ENCODE measurements at regions not wholly inside any gene's neighbourhood (a gene's known extent, or its start where the extent isn't known, plus 50 kb on each side); places are given as distances from the start of the nearest gene placed in this dataset.

DNA sequence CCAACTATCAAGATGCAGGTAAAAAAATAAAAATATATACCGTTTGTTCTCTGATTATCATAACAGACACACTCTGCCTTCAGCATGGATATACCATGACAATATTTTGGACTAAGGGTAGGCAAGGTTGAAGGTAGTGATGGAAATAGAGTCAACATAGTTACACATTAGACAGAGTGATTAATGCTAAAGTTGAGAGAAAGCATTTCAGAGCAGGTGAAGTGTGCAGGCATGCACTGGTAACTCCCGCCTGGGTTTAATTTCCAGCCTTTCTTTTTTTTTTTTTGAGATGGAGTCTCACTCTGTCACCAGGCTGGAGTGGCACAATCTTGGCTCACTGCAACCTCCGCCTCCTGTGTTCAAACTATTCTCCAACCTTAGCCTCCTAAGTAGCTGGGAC is 458.5 kb downstream of the TLR4 start (continued):
- TF ChIP-seq, protein P1, sequence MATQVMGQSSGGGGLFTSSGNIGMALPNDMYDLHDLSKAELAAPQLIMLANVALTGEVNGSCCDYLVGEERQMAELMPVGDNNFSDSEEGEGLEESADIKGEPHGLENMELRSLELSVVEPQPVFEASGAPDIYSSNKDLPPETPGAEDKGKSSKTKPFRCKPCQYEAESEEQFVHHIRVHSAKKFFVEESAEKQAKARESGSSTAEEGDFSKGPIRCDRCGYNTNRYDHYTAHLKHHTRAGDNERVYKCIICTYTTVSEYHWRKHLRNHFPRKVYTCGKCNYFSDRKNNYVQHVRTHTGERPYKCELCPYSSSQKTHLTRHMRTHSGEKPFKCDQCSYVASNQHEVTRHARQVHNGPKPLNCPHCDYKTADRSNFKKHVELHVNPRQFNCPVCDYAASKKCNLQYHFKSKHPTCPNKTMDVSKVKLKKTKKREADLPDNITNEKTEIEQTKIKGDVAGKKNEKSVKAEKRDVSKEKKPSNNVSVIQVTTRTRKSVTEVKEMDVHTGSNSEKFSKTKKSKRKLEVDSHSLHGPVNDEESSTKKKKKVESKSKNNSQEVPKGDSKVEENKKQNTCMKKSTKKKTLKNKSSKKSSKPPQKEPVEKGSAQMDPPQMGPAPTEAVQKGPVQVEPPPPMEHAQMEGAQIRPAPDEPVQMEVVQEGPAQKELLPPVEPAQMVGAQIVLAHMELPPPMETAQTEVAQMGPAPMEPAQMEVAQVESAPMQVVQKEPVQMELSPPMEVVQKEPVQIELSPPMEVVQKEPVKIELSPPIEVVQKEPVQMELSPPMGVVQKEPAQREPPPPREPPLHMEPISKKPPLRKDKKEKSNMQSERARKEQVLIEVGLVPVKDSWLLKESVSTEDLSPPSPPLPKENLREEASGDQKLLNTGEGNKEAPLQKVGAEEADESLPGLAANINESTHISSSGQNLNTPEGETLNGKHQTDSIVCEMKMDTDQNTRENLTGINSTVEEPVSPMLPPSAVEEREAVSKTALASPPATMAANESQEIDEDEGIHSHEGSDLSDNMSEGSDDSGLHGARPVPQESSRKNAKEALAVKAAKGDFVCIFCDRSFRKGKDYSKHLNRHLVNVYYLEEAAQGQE (IDR thresholded peaks at IDR 0.05; ENCODE audit: low read depth, low read length): no peak
- TF ChIP-seq STAT3 (IDR thresholded peaks at IDR 0.05; ENCODE audit: low read depth, low read length) (no peak), ATF7 (IDR thresholded peaks at IDR 0.05; ENCODE audit: low read depth) (no peak), TCF12 (IDR thresholded peaks at IDR 0.05; ENCODE audit: low read depth, low read length) (no peak)

DNA sequence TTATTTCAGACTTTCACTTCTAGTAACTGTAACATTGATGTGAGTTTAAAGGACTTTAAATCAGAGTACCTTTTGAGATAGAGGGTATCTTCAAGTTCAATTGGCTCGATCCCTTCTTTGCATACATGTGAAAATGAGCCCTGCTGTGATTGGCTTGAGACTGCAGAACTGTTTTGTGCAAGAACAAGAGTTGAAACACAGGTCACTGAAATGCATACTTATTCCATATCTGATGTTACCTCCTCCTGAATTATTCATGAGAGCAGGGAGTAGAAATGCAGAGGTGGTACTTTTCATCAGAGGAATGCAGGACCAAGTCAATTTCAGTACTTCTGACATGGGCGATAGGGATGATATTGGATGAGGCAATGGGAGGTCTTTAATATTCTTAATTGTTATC is 459.5 kb downstream of the TLR4 start:
- Histone ChIP-seq H3K4me2 (ENCODE audit: control insufficient read depth, insufficient read depth) (no peak overlapping the region), H3K4me1 (ENCODE audit: control insufficient read depth, insufficient read depth, low read length) (no peaks in the 10 kb centered on the region), H3K4me3 (no peak overlapping the region), H3K9ac (ENCODE audit: control insufficient read depth, insufficient read depth, low read length) (no peak overlapping the region), H3K27me3 (replicated peaks in 1 of 2; ENCODE audit: control insufficient read depth in 2 of 2, insufficient read depth in 2 of 2, low read length in 1 of 2) (no peaks in the 10 kb centered on the region), H2AFZ (ENCODE audit: control insufficient read depth, low read depth, low read length) (no peak overlapping the region), H3K36me3 (ENCODE audit: control insufficient read depth in 2 of 2, insufficient read depth in 2 of 2, low read length in 1 of 2) (no peaks in the 10 kb centered on the region), H3K79me2 (ENCODE audit: control insufficient read depth, insufficient read depth, low read length) (no peaks in the 10 kb centered on the region), H3K9me3 (replicated peaks; ENCODE audit: control insufficient read depth, insufficient read depth, low read length) (no peaks in the 10 kb centered on the region), H3K27ac (ENCODE audit: control insufficient read depth, insufficient read depth) (no peak overlapping the region), H4K20me1 (ENCODE audit: control insufficient read depth, insufficient read depth) (no peaks in the 10 kb centered on the region)
- RAD21 ChIA-PET (ENCODE audit: unreplicated experiment): no interaction called here
- in situ Hi-C loops (cut with MboI): no loop called here
- CTCF ChIA-PET: no interaction called here
- BruUV-seq (replicated peaks): no TSS peak
- POLR2A ChIA-PET: no interaction called here
- DNase-seq (ENCODE audit: low read depth, low spot score) (no peak), FAIRE-seq (no peak), ATAC-seq (no peak)
- SMC1A ChIA-PET (ENCODE audit: uncharacterized antibody, unreplicated experiment): interaction anchor here (1.2 kb wide), 1 partner anchor 24 kb away, joined by 3 read pairs; no protein-coding TSS in a partner anchor
- intact Hi-C loops (cut with micrococcal nuclease; ENCODE audit: unreplicated experiment): no loop called here
- 36% methylated on average over 2 of the region's 2 CpGs for WGBS (ENCODE audit: insufficient coverage, insufficient replicate concordance, low lambda C conversion rate, missing lambda C conversion rate)
- TF ChIP-seq RFX5 (IDR thresholded peaks at IDR 0.05; ENCODE audit: low read depth, low read length) (no peak), CREM (IDR thresholded peaks at IDR 0.05; ENCODE audit: low read depth) (no peak), BCL11A (IDR thresholded peaks at IDR 0.05; ENCODE audit: low read depth, low read length) (no peak), RAD21 (IDR thresholded peaks at IDR 0.05; ENCODE audit: insufficient read depth, low read depth, low read length) (no peak), SUZ12 (IDR thresholded peaks at IDR 0.05; ENCODE audit: unreplicated experiment) (no peak), MTA3 (IDR thresholded peaks at IDR 0.05; ENCODE audit: borderline replicate concordance, low read length) (no peak), CBX5 (IDR thresholded peaks at IDR 0.05; ENCODE audit: low read depth) (no peak)
- TF ChIP-seq, protein P2, sequence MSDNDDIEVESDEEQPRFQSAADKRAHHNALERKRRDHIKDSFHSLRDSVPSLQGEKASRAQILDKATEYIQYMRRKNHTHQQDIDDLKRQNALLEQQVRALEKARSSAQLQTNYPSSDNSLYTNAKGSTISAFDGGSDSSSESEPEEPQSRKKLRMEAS (IDR thresholded peaks at IDR 0.05; ENCODE audit: low read depth, low read length): no peak
- TF ChIP-seq, protein P3, sequence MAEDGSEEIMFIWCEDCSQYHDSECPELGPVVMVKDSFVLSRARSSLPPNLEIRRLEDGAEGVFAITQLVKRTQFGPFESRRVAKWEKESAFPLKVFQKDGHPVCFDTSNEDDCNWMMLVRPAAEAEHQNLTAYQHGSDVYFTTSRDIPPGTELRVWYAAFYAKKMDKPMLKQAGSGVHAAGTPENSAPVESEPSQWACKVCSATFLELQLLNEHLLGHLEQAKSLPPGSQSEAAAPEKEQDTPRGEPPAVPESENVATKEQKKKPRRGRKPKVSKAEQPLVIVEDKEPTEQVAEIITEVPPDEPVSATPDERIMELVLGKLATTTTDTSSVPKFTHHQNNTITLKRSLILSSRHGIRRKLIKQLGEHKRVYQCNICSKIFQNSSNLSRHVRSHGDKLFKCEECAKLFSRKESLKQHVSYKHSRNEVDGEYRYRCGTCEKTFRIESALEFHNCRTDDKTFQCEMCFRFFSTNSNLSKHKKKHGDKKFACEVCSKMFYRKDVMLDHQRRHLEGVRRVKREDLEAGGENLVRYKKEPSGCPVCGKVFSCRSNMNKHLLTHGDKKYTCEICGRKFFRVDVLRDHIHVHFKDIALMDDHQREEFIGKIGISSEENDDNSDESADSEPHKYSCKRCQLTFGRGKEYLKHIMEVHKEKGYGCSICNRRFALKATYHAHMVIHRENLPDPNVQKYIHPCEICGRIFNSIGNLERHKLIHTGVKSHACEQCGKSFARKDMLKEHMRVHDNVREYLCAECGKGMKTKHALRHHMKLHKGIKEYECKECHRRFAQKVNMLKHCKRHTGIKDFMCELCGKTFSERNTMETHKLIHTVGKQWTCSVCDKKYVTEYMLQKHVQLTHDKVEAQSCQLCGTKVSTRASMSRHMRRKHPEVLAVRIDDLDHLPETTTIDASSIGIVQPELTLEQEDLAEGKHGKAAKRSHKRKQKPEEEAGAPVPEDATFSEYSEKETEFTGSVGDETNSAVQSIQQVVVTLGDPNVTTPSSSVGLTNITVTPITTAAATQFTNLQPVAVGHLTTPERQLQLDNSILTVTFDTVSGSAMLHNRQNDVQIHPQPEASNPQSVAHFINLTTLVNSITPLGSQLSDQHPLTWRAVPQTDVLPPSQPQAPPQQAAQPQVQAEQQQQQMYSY (CRISPR knock-in tag; IDR thresholded peaks at IDR 0.05): no peak
- TF ChIP-seq, protein P4, sequence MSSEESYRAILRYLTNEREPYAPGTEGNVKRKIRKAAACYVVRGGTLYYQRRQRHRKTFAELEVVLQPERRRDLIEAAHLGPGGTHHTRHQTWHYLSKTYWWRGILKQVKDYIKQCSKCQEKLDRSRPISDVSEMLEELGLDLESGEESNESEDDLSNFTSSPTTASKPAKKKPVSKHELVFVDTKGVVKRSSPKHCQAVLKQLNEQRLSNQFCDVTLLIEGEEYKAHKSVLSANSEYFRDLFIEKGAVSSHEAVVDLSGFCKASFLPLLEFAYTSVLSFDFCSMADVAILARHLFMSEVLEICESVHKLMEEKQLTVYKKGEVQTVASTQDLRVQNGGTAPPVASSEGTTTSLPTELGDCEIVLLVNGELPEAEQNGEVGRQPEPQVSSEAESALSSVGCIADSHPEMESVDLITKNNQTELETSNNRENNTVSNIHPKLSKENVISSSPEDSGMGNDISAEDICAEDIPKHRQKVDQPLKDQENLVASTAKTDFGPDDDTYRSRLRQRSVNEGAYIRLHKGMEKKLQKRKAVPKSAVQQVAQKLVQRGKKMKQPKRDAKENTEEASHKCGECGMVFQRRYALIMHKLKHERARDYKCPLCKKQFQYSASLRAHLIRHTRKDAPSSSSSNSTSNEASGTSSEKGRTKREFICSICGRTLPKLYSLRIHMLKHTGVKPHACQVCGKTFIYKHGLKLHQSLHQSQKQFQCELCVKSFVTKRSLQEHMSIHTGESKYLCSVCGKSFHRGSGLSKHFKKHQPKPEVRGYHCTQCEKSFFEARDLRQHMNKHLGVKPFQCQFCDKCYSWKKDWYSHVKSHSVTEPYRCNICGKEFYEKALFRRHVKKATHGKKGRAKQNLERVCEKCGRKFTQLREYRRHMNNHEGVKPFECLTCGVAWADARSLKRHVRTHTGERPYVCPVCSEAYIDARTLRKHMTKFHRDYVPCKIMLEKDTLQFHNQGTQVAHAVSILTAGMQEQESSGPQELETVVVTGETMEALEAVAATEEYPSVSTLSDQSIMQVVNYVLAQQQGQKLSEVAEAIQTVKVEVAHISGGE (CRISPR knock-in tag; IDR thresholded peaks at IDR 0.05): no peak

Data from GM12878 (cell line).